ENCODE measurements at regions not wholly inside any gene's neighbourhood (a gene's known extent, or its start where the extent isn't known, plus 50 kb on each side); places are given as distances from the start of the nearest gene placed in this dataset.
"Not testable (repeated sequence)": the region's sequence is repeated elsewhere in the genome, so short reads cannot be mapped to it uniquely, and the experiment has no call there.

- intact Hi-C loops (cut with micrococcal nuclease; ENCODE audit: unreplicated experiment) = not testable (repeated sequence)
Observed at GRCh38 chr21:9883571-9884282, 637.7 kb upstream of the TPTE start.

DNA sequence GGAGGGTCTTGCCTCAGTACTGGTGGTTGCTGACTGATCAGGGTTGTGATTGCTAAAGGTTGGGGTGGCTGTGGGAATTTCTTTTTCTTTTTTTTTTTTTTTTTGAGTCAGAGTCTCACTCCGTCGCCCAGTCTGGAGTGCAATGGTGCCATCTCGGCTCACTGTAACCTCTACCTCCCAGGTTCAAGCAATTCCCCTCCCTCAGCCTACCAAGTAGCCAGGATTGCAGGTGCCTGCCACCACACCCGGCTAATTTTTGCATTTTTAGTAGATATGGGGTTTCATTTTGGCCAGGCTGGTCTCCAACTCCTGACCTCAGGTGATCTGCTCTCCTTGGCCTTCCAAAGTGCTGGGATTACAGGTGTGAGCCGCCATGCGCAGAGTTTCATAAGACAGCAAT is 632.9 kb upstream of the TPTE start:
- H3K4me1 Mint-ChIP-seq (ENCODE audit: low read depth, unreplicated experiment); H3K27ac Mint-ChIP-seq (ENCODE audit: unreplicated experiment); H3K27me3 Mint-ChIP-seq (ENCODE audit: insufficient read depth, unreplicated experiment); H3K4me3 Mint-ChIP-seq (ENCODE audit: unreplicated experiment); H3K4me1 ChIP-seq; H3K36me3 ChIP-seq (ENCODE audit: control insufficient read depth, insufficient read depth, low read length); DNase-seq; H3K9me3 Mint-ChIP-seq (ENCODE audit: unreplicated experiment); intact Hi-C loops (cut with micrococcal nuclease; ENCODE audit: unreplicated experiment); POLR2A ChIA-PET; H3K4me3 ChIP-seq (ENCODE audit: low read depth, low read length); H3K27me3 ChIP-seq (replicated peaks; ENCODE audit: control insufficient read depth, insufficient read depth, low read length); CTCF ChIA-PET; H3K36me3 Mint-ChIP-seq (ENCODE audit: insufficient read depth, unreplicated experiment); H3K9me3 ChIP-seq; BruUV-seq (replicated peaks): not testable (repeated sequence)

More at GRCh38 chr21:9883571-9884282, 637.7 kb upstream of the TPTE start:
- DNase-seq; H3K4me1 ChIP-seq; H3K4me1 Mint-ChIP-seq (ENCODE audit: low read depth, unreplicated experiment); BruUV-seq (replicated peaks); H3K27ac Mint-ChIP-seq (ENCODE audit: unreplicated experiment); H3K4me3 ChIP-seq (ENCODE audit: low read depth, low read length); H3K27me3 Mint-ChIP-seq (ENCODE audit: insufficient read depth, unreplicated experiment); H3K36me3 ChIP-seq (ENCODE audit: control insufficient read depth, insufficient read depth, low read length); POLR2A ChIA-PET; H3K27me3 ChIP-seq (replicated peaks; ENCODE audit: control insufficient read depth, insufficient read depth, low read length); H3K9me3 Mint-ChIP-seq (ENCODE audit: unreplicated experiment); H3K9me3 ChIP-seq; H3K4me3 Mint-ChIP-seq (ENCODE audit: unreplicated experiment); H3K36me3 Mint-ChIP-seq (ENCODE audit: insufficient read depth, unreplicated experiment); CTCF ChIA-PET: not testable (repeated sequence)

DNA sequence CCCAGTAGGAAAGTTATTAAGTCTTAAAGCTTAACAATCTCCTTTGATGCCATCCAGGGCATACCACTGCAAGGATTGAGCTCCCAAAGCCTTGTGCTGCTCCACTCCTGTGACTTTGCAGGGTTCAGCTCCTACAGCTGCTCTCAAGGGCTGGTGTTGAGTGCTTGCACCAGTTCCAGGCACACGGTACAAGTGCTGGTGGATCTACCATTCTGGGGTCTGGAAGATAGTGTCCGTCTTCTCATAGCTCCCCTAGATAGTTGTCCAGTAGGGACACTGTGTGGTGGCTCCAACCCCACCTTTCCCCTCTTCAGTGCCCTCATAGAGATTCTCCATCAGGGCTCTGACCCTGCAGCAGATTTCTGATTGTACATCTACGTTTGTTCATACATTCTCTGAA is 617.8 kb upstream of the TPTE start:
- H3K4me3 Mint-ChIP-seq (ENCODE audit: unreplicated experiment); H3K9me3 ChIP-seq; H3K27me3 ChIP-seq (replicated peaks; ENCODE audit: control insufficient read depth, insufficient read depth, low read length); POLR2A ChIA-PET; H3K9me3 Mint-ChIP-seq (ENCODE audit: unreplicated experiment); H3K27ac Mint-ChIP-seq (ENCODE audit: unreplicated experiment); CTCF ChIA-PET; H3K4me1 ChIP-seq; H3K4me3 ChIP-seq (ENCODE audit: low read depth, low read length); H3K36me3 Mint-ChIP-seq (ENCODE audit: insufficient read depth, unreplicated experiment); H3K4me1 Mint-ChIP-seq (ENCODE audit: low read depth, unreplicated experiment); intact Hi-C loops (cut with micrococcal nuclease; ENCODE audit: unreplicated experiment); H3K27me3 Mint-ChIP-seq (ENCODE audit: insufficient read depth, unreplicated experiment); BruUV-seq (replicated peaks); DNase-seq; H3K36me3 ChIP-seq (ENCODE audit: control insufficient read depth, insufficient read depth, low read length): not testable (repeated sequence)

DNA sequence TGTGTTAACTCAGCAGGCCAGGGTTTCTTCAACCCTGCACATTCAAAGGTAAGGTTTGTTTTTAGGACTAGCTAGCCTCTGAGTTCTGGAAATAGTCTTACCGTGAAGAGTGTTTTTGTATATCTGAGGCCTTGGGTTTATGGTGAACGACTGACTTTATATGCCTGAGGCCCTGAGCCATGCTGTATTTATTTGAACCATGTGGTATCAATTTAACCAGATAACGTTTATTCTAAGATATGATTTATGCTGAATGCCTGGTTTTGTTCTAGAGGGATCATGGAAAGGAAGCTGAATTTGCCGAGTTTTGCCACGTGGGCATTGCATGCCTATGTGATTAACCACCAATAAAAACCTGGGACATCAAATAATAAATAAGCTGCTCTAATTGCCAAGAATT is 607.2 kb upstream of the TPTE start:
- BruUV-seq (replicated peaks); DNase-seq; H3K4me1 Mint-ChIP-seq (ENCODE audit: low read depth, unreplicated experiment); H3K36me3 ChIP-seq (ENCODE audit: control insufficient read depth, insufficient read depth, low read length); H3K27me3 ChIP-seq (replicated peaks; ENCODE audit: control insufficient read depth, insufficient read depth, low read length); CTCF ChIA-PET; POLR2A ChIA-PET; H3K4me3 ChIP-seq (ENCODE audit: low read depth, low read length); H3K27me3 Mint-ChIP-seq (ENCODE audit: insufficient read depth, unreplicated experiment); H3K27ac Mint-ChIP-seq (ENCODE audit: unreplicated experiment); H3K9me3 ChIP-seq; H3K4me3 Mint-ChIP-seq (ENCODE audit: unreplicated experiment); H3K36me3 Mint-ChIP-seq (ENCODE audit: insufficient read depth, unreplicated experiment); H3K4me1 ChIP-seq; intact Hi-C loops (cut with micrococcal nuclease; ENCODE audit: unreplicated experiment): not testable (repeated sequence)
- H3K9me3 Mint-ChIP-seq (ENCODE audit: unreplicated experiment) = peaks cover 16% of the 10 kb centered on the region

DNA sequence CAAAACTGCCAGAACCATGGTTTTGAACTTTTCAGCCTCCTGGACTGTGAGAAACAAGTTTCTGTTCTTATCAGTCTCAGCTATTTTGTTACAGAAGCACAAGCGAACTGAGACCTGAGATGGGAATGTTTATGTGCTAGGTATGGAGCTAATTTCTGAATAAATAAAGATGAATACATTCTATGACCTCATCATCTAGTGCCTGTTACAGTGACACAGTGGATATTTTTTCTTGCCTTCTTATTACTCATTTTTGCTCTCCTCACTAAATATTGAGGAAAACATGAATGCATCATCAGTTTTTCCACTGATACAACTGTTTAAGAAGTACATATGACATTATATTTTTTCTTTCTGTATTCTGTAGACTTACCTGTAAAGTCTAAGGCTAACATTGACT is 601.9 kb upstream of the TPTE start:
- H3K36me3 Mint-ChIP-seq (ENCODE audit: insufficient read depth, unreplicated experiment); H3K4me3 Mint-ChIP-seq (ENCODE audit: unreplicated experiment); H3K36me3 ChIP-seq (ENCODE audit: control insufficient read depth, insufficient read depth, low read length); intact Hi-C loops (cut with micrococcal nuclease; ENCODE audit: unreplicated experiment); POLR2A ChIA-PET; H3K9me3 Mint-ChIP-seq (ENCODE audit: unreplicated experiment); H3K4me1 ChIP-seq; H3K4me3 ChIP-seq (ENCODE audit: low read depth, low read length); H3K27me3 Mint-ChIP-seq (ENCODE audit: insufficient read depth, unreplicated experiment); H3K27ac Mint-ChIP-seq (ENCODE audit: unreplicated experiment); H3K9me3 ChIP-seq; H3K4me1 Mint-ChIP-seq (ENCODE audit: low read depth, unreplicated experiment); DNase-seq; BruUV-seq (replicated peaks); H3K27me3 ChIP-seq (replicated peaks; ENCODE audit: control insufficient read depth, insufficient read depth, low read length); CTCF ChIA-PET: not testable (repeated sequence)

DNA sequence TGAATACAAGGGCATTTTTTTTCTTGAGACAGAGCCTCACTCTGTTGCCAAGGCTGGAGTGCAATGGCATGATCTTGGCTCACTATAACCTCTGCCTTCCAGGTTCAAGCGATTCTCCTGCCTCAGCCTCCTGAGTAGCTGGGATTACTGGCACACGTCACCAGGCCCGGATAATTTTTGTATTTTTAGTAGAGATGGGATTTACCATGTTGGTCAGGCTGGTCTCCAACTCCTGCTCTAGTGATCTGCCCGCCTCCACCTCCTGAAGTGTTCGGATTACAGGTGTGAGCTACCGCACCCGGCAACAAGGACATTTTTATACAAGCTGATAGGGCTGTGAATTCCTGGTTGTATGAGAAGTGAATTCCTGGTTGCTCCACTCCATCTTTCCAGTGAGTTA is 577.7 kb upstream of the TPTE start:
- H3K9me3 ChIP-seq, POLR2A ChIA-PET, CTCF ChIA-PET: not testable (repeated sequence)

DNA sequence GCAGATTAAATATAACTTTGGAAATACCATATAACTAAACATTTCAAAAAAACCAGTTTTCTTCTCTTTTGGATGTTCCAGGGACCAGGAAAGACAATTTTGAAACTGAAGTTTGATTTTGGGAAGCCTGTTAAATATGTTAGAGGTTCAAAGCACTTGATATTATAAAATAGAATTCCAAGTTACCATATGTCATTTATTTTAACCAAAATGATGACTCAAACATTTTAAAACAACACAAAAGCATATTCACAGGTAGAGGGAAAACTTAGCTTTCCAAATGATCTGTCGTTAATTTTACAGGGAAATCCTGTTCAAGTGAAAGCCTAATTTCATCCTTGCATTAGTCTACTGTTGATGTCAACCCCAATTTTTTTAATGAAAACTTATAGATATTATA is 575.3 kb upstream of the TPTE start:
- H3K4me3 Mint-ChIP-seq (ENCODE audit: unreplicated experiment); H3K4me1 ChIP-seq; H3K4me1 Mint-ChIP-seq (ENCODE audit: low read depth, unreplicated experiment); POLR2A ChIA-PET; BruUV-seq (replicated peaks); H3K36me3 Mint-ChIP-seq (ENCODE audit: insufficient read depth, unreplicated experiment); DNase-seq; H3K27me3 ChIP-seq (replicated peaks; ENCODE audit: control insufficient read depth, insufficient read depth, low read length); H3K27ac Mint-ChIP-seq (ENCODE audit: unreplicated experiment); intact Hi-C loops (cut with micrococcal nuclease; ENCODE audit: unreplicated experiment); H3K9me3 Mint-ChIP-seq (ENCODE audit: unreplicated experiment); H3K27me3 Mint-ChIP-seq (ENCODE audit: insufficient read depth, unreplicated experiment); CTCF ChIA-PET; H3K36me3 ChIP-seq (ENCODE audit: control insufficient read depth, insufficient read depth, low read length); H3K4me3 ChIP-seq (ENCODE audit: low read depth, low read length); H3K9me3 ChIP-seq: not testable (repeated sequence)

More for the DNA sequence above, 577.7 kb upstream of the TPTE start:
- H3K27me3 Mint-ChIP-seq (ENCODE audit: insufficient read depth, unreplicated experiment); H3K27ac Mint-ChIP-seq (ENCODE audit: unreplicated experiment); DNase-seq; H3K27me3 ChIP-seq (replicated peaks; ENCODE audit: control insufficient read depth, insufficient read depth, low read length); H3K4me3 ChIP-seq (ENCODE audit: low read depth, low read length); BruUV-seq (replicated peaks); H3K36me3 ChIP-seq (ENCODE audit: control insufficient read depth, insufficient read depth, low read length); intact Hi-C loops (cut with micrococcal nuclease; ENCODE audit: unreplicated experiment); H3K4me1 Mint-ChIP-seq (ENCODE audit: low read depth, unreplicated experiment); H3K36me3 Mint-ChIP-seq (ENCODE audit: insufficient read depth, unreplicated experiment); H3K4me3 Mint-ChIP-seq (ENCODE audit: unreplicated experiment); H3K4me1 ChIP-seq: not testable (repeated sequence)
- peaks cover 15% of the 10 kb centered on the region for H3K9me3 Mint-ChIP-seq (ENCODE audit: unreplicated experiment)
